ENCODE measurements at regions not wholly inside any gene's neighbourhood (a gene's known extent, or its start where the extent isn't known, plus 50 kb on each side); places are given as distances from the start of the nearest gene placed in this dataset.
"Not testable (repeated sequence)": the region's sequence is repeated elsewhere in the genome, so short reads cannot be mapped to it uniquely, and the experiment has no call there.

GRCh38 chr1:143736562-143736961 is 235.2 kb downstream of the FAM72C start:
- 8% methylated on average over 4 to 8 of the region's 14 CpGs for WGBS, 2 donors
- Histone ChIP-seq H3K4me1 (no peaks in the 10 kb centered on the region), H3K27me3 (peaks cover 0 to 21% (median 0%) of the 10 kb centered on the region in 4 donors), H3K36me3 (no peaks in the 10 kb centered on the region), H3K4me3 (peak overlapping the region in 1 of 4 donors; percentile 39), H3K27ac (no peak overlapping the region), H3K9me3 (no peaks in the 10 kb centered on the region)
- DNase-seq: no peak
- TF ChIP-seq POLR2A (IDR thresholded peaks at IDR 0.05): no peak
- TF ChIP-seq CTCF (IDR thresholded peaks at IDR 0.05): no peak
- intact Hi-C loops (cut with DNase I): no loop called here

DNA sequence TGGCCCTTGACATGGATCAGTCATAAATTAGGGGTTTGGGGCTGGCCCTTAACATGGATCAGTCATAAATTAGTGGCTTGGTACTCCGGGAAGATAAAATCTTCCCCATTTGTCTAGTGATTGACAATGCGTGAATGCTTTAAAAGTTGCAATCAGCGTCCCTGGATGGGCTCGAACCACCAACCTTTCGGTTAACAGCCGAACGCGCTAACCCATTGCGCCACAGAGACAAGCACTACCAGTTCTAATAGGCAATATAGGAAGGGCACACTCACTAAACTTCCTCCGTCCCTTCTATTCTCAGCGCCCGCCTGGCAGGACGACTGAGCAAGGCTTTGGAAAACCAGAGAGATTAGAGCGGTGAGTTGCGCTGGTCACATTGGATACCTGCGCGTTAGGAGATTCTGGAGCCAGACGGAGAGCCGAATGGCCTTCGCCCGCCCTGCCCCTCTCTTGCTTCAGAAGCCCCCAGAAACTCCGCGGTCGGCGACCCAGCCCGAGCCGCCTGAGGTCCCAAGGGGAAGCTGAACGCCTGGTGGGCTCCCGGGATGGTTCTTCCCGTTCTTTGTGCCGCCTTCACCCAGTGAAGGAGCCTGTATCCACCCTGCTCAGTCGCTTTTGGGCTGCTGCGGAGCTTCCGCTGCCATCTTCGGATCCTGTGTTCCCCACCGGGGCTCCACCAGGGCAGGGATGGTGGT is 235.9 kb downstream of the FAM72C start:
- H3K4me1 ChIP-seq: no peaks in the 10 kb centered on the region
- H3K27ac ChIP-seq: no peak overlapping the region
- 10 to 30% methylated on average over 4 to 17 of the region's 36 CpGs for WGBS, 2 donors
- peak overlapping the region in 1 of 4 donors; percentile 39 for H3K4me3 ChIP-seq
- no peak for TF ChIP-seq CTCF (IDR thresholded peaks at IDR 0.05)
- no peak for TF ChIP-seq POLR2A (IDR thresholded peaks at IDR 0.05)
- no peak for DNase-seq
- intact Hi-C loops (cut with DNase I): no loop called here
- H3K9me3 ChIP-seq: no peaks in the 10 kb centered on the region
- no peaks in the 10 kb centered on the region for H3K36me3 ChIP-seq
- peaks cover 0 to 21% (median 0%) of the 10 kb centered on the region in 4 donors for H3K27me3 ChIP-seq

- H3K4me1 ChIP-seq; H3K27ac ChIP-seq; H3K9me3 ChIP-seq; intact Hi-C loops (cut with DNase I); H3K4me3 ChIP-seq; DNase-seq; H3K36me3 ChIP-seq: not testable (repeated sequence)
- WGBS, 2 donors: 14 to 27% methylated on average over 3 of the region's 3 CpGs
- peaks cover 0 to 21% (median 0%) of the 10 kb centered on the region in 4 donors for H3K27me3 ChIP-seq
Observed at GRCh38 chr1:143734261-143734660, 237.5 kb downstream of the FAM72C start.

- intact Hi-C loops (cut with DNase I): not testable (repeated sequence)
- WGBS, 2 donors: 72 to 79% methylated on average over 4 to 6 of the region's 6 CpGs
Observed at GRCh38 chr1:143730890-143731289, 240.9 kb downstream of the FAM72C start.

GRCh38 chr1:143729449-143730111 is 242.2 kb downstream of the FAM72C start:
- H3K27me3 ChIP-seq; H3K9me3 ChIP-seq; H3K4me1 ChIP-seq; H3K27ac ChIP-seq; DNase-seq; H3K36me3 ChIP-seq; intact Hi-C loops (cut with DNase I): not testable (repeated sequence)
- peak overlapping the region in 1 of 4 donors; percentile 12 for H3K4me3 ChIP-seq
- no CpG with 5 or more reads among the region's 39 CpGs for WGBS, 2 donors

More at GRCh38 chr1:143730890-143731289, 240.9 kb downstream of the FAM72C start:
- H3K4me1 ChIP-seq, H3K4me3 ChIP-seq, H3K36me3 ChIP-seq, DNase-seq, H3K9me3 ChIP-seq, H3K27ac ChIP-seq: not testable (repeated sequence)
- H3K27me3 ChIP-seq: peaks cover 0 to 15% (median 0%) of the 10 kb centered on the region in 4 donors

GRCh38 chr1:143728802-143729448 is 242.9 kb downstream of the FAM72C start:
- intact Hi-C loops (cut with DNase I); H3K4me3 ChIP-seq; H3K27me3 ChIP-seq; DNase-seq; H3K27ac ChIP-seq; H3K4me1 ChIP-seq; H3K9me3 ChIP-seq; H3K36me3 ChIP-seq: not testable (repeated sequence)
- WGBS, 2 donors: no CpG with 5 or more reads among the region's 31 CpGs

GRCh38 chr1:143727263-143727662 is 244.5 kb downstream of the FAM72C start:
- WGBS, 2 donors: 72 to 89% methylated on average over 1 of the region's 1 CpG
- DNase-seq: no peak
- Histone ChIP-seq H3K36me3 (no peaks in the 10 kb centered on the region), H3K9me3 (no peaks in the 10 kb centered on the region), H3K4me3 (no peak overlapping the region), H3K27me3 (peaks cover 0 to 10% (median 0%) of the 10 kb centered on the region in 4 donors), H3K4me1 (no peaks in the 10 kb centered on the region), H3K27ac (no peak overlapping the region)
- intact Hi-C loops (cut with DNase I): no loop called here
- TF ChIP-seq POLR2A (IDR thresholded peaks at IDR 0.05) (no peak), CTCF (IDR thresholded peaks at IDR 0.05) (no peak)
